AG04449 (cell line): ENCODE measurements at regions not wholly inside any gene's neighbourhood (a gene's known extent, or its start where the extent isn't known, plus 50 kb on each side); places are given as distances from the start of the nearest gene placed in this dataset.

Source experiments
- CTCF ChIA-PET: fragments of 350-600 bp; formaldehyde crosslinking; extraction: SDS; loops from one replicate; lab custom pipeline; 2021; ENCODE audit warnings: antibody characterized with exemption; lab: Yijun Ruan, JAX
- POLR2A ChIA-PET: fragments of 400-600, 350-600 bp; formaldehyde crosslinking; extraction: SDS; loops from one replicate; lab custom pipeline; 2020; ENCODE audit warnings: antibody characterized with exemption, inconsistent platforms; lab: Yijun Ruan, JAX
- DNase-seq: peaks from one replicate; pipeline ENCODE4 v3.0.0-alpha.2; 2010; ENCODE audit warnings: low read depth, low spot score
- H3K4me3 ChIP-seq: 2 replicates; pipeline ENCODE4 v1.5.1; 2011; ENCODE audit warnings: low read depth, mild to moderate bottlenecking, control low read depth, low read length
- CTCF ChIP-seq: IDR thresholded peaks from one replicate; pipeline ENCODE4 v1.5.1; 2011; ENCODE audit warnings: mild to moderate bottlenecking, moderate library complexity, low read length, control low read depth, inconsistent platforms; ENCODE audit not compliant: insufficient read depth; ENCODE audit errors: missing control alignments

DNA sequence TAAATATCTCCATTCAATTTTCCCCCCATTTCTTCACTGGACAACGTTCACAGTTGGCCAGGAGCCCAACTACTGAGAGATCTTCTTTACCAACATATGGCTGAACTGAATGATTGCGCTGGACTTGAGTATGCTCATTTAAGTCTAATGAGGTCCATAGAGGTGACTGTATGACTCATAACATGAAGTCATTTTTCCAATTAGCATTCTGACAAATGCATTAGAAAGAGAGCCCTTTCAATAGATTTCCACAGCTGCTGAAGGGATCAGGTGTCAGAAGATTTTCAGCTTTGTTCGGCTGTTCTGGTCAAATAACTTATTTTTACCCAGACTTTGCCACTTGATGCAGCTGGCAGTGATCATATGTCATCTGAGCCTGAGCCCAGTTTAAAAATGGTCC is 438.0 kb downstream of the ETV1 start:
- no peak for TF ChIP-seq CTCF
- H3K4me3 ChIP-seq = no peak overlapping the region
- CTCF ChIA-PET = no interaction called here
- POLR2A ChIA-PET = no interaction called here
- no peak for DNase-seq

GRCh38 chr7:13560441-13560840 is 429.0 kb downstream of the ETV1 start:
- CTCF ChIA-PET = no interaction called here

DNA sequence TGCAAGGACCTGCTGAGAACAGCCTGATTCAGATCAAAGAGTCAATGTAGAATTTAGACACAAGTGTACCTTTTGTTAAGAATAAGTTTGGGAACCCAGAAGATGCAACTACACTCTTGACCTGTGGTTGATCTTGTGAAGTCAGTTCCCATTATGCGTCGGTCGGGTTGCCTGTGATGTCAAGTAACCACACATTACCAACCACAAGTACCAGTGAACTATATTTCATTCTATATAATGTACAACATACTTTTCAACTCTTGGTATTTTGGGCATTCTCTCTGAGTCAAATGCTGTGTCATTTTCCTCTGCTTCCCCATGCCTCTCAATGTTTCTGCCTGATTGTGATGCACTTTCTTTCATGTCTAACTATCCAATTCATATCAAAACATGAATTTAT is 426.2 kb downstream of the ETV1 start:
- POLR2A ChIA-PET = no interaction called here
- DNase-seq = no peak
- CTCF ChIA-PET = no interaction called here
- TF ChIP-seq CTCF = no peak
- H3K4me3 ChIP-seq = no peak overlapping the region

More at GRCh38 chr7:13560441-13560840, 429.0 kb downstream of the ETV1 start:
- DNase-seq = no peak
- H3K4me3 ChIP-seq = no peak overlapping the region
- POLR2A ChIA-PET = no interaction called here
- TF ChIP-seq CTCF = no peak

GRCh38 chr7:13563680-13564079 is 425.8 kb downstream of the ETV1 start:
- ChIA-PET POLR2A (no interaction called here), CTCF (no interaction called here)
- no peak overlapping the region for H3K4me3 ChIP-seq
- DNase-seq = no peak
- no peak for TF ChIP-seq CTCF

DNA sequence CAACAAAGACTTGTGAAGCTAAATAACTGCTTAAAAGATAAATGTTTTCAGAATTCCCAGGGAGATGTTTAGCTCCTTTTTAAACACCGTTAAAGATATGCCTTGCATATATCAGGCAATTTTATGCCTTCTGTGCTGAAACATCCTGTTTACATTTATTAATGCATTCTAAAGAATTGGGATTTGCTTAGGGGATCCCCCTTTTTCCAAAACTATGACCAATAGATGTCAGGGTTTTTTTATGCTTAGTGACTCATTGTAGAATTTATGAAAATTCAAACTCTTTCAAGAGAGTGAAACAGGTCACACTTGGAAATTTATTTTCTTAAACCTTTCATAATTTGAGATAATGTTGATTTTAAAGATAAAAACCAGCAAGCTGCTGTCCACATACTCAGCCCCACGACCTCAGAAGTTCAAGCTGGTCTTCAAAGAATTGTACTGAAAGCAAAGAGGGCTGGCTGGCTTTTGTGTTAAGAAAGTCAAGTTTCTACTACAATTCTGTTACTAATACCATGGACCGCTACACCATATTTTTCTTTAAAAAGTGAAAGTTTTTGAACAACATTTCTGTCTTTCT is 411.8 kb downstream of the ETV1 start:
- TF ChIP-seq CTCF = no peak
- H3K4me3 ChIP-seq = no peak overlapping the region
- DNase-seq = no peak
- ChIA-PET POLR2A (no interaction called here), CTCF (no interaction called here)

GRCh38 chr7:13578294-13578693 is 411.2 kb downstream of the ETV1 start:
- ChIA-PET POLR2A (no interaction called here), CTCF (no interaction called here)
- no peak for TF ChIP-seq CTCF
- H3K4me3 ChIP-seq = no peak overlapping the region
- DNase-seq = no peak
